Neural progenitor cell (in vitro differentiated cells): ENCODE measurements at regions not wholly inside any gene's neighbourhood (a gene's known extent, or its start where the extent isn't known, plus 50 kb on each side); places are given as distances from the start of the nearest gene placed in this dataset.
A peak's percentile ranks its signal among the peaks of the same experiment; 100 is the strongest.

Experiments
- DNase-seq: peaks from one replicate; pipeline ENCODE4 v3.0.0-alpha.2; 2016; ENCODE audit warnings: low spot score
- H2AFZ ChIP-seq: fragments of 200-600 bp; sonication (generic); replicated peaks from 2 replicates; pipeline ENCODE4 v1.6.1; 2016; ENCODE audit warnings: antibody characterized with exemption
- H3F3A ChIP-seq: fragments of 200-600 bp; sonication (generic); 2 replicates; pipeline ENCODE4 v1.6.1; 2016; ENCODE audit warnings: antibody characterized with exemption, low read depth
- H3K27ac ChIP-seq: fragments of 200-600 bp; sonication (generic); 2 replicates; pipeline ENCODE4 v1.5.1; 2016; ENCODE audit warnings: mild to moderate bottlenecking
- H3K27me3 ChIP-seq: fragments of 200-600 bp; sonication (generic); 2 replicates; pipeline ENCODE4 v1.6.1; 2016; ENCODE audit warnings: mild to moderate bottlenecking, moderate library complexity
- H3K36me3 ChIP-seq: fragments of 200-600 bp; sonication (generic); 2 replicates; pipeline ENCODE4 v1.5.1; 2016
- H3K4me1 ChIP-seq: fragments of 200-600 bp; sonication (generic); 2 replicates; pipeline ENCODE4 v1.6.1; 2016; ENCODE audit warnings: mixed run types
- H3K4me2 ChIP-seq: fragments of 200-600 bp; sonication (generic); 2 replicates; pipeline ENCODE4 v1.6.1; 2016
- H3K4me3 ChIP-seq: fragments of 200-600 bp; sonication (generic); 2 replicates; pipeline ENCODE4 v1.5.1; 2016
- H3K79me2 ChIP-seq: fragments of 200-600 bp; sonication (generic); 2 replicates; pipeline ENCODE4 v1.6.1; 2016; ENCODE audit warnings: low read depth
- H3K9ac ChIP-seq: fragments of 200-600 bp; sonication (generic); 2 replicates; pipeline ENCODE4 v1.6.1; 2016
- H3K9me3 ChIP-seq: fragments of 200-600 bp; sonication (generic); 2 replicates; pipeline ENCODE4 v1.5.1; 2016; ENCODE audit warnings: low read depth
- H4K20me1 ChIP-seq: fragments of 200-600 bp; sonication (generic); 2 replicates; pipeline ENCODE4 v1.6.1; 2016; ENCODE audit warnings: low read depth
- H3K27ac Mint-ChIP-seq: 3 replicates; pipeline ENCODE4 v1.8.0; 2021; ENCODE audit warnings: mixed read lengths
- H3K27me3 Mint-ChIP-seq: 2 replicates; pipeline ENCODE4 v1.8.0; 2022; ENCODE audit warnings: low read depth, mild to moderate bottlenecking, inconsistent platforms, moderate library complexity, mixed read lengths; ENCODE audit not compliant: insufficient read depth
- H3K36me3 Mint-ChIP-seq: 3 replicates; pipeline ENCODE4 v1.8.0; 2021; ENCODE audit warnings: mixed read lengths
- H3K4me1 Mint-ChIP-seq: 3 replicates; pipeline ENCODE4 v1.8.0; 2021; ENCODE audit warnings: mixed read lengths
- H3K4me3 Mint-ChIP-seq: 3 replicates; pipeline ENCODE4 v1.8.0; 2021; ENCODE audit warnings: mild to moderate bottlenecking, moderate library complexity, mixed read lengths
- H3K9me3 Mint-ChIP-seq: 3 replicates; pipeline ENCODE4 v1.8.0; 2020; ENCODE audit warnings: mixed read lengths
- CTCF ChIP-seq: fragments of 200-600 bp; sonication (generic); IDR thresholded peaks from 2 replicates; pipeline ENCODE4 v1.5.1; 2017; ENCODE audit warnings: antibody characterized with exemption, mild to moderate bottlenecking
- EZH2 ChIP-seq: fragments of 200-600 bp; sonication (generic); IDR thresholded peaks from 2 replicates; pipeline ENCODE4 v1.6.1; 2017; ENCODE audit warnings: antibody characterized with exemption, mild to moderate bottlenecking, moderate library complexity
- EZH2phosphoT487 ChIP-seq: fragments of 200-600 bp; sonication (generic); IDR thresholded peaks from 2 replicates; pipeline ENCODE4 v1.6.1; 2017; ENCODE audit warnings: antibody characterized with exemption

GRCh38 chr3:35936571-35936970, 297.2 kb downstream of the ARPP21 start:
- H2AFZ ChIP-seq = no peak overlapping the region
- no peaks in the 10 kb centered on the region for H3K79me2 ChIP-seq
- no peaks in the 10 kb centered on the region for H3K27me3 ChIP-seq
- H3K36me3 Mint-ChIP-seq = no peaks in the 10 kb centered on the region
- DNase-seq = no peak
- no peak overlapping the region for H3K27ac Mint-ChIP-seq
- H3K4me1 ChIP-seq = peaks cover 13% of the 10 kb centered on the region
- H3K27me3 Mint-ChIP-seq = peaks cover 3% of the 10 kb centered on the region
- TF ChIP-seq EZH2phosphoT487 (no peak), CTCF (no peak), EZH2 (no peak)
- no peaks in the 10 kb centered on the region for H4K20me1 ChIP-seq
- peaks cover 8% of the 10 kb centered on the region for H3K4me1 Mint-ChIP-seq
- no peak overlapping the region for H3K4me3 ChIP-seq
- no peak overlapping the region for H3K4me2 ChIP-seq
- peaks cover 6% of the 10 kb centered on the region for H3F3A ChIP-seq
- H3K4me3 Mint-ChIP-seq = no peak overlapping the region
- no peaks in the 10 kb centered on the region for H3K9me3 ChIP-seq
- no peaks in the 10 kb centered on the region for H3K36me3 ChIP-seq
- H3K9me3 Mint-ChIP-seq = no peaks in the 10 kb centered on the region
- no peak overlapping the region for H3K27ac ChIP-seq
- no peak overlapping the region for H3K9ac ChIP-seq

GRCh38 chr3:35944926-35945710, 305.8 kb downstream of the ARPP21 start:
- no peaks in the 10 kb centered on the region for H4K20me1 ChIP-seq
- Mint-ChIP-seq H3K27ac (no peak overlapping the region), H3K27me3 (no peaks in the 10 kb centered on the region), H3K9me3 (no peaks in the 10 kb centered on the region), H3K36me3 (no peaks in the 10 kb centered on the region), H3K4me1 (peaks cover 3% of the 10 kb centered on the region), H3K4me3 (no peak overlapping the region)
- H3K79me2 ChIP-seq = no peaks in the 10 kb centered on the region
- no peak overlapping the region for H3K9ac ChIP-seq
- no peak overlapping the region for H2AFZ ChIP-seq
- DNase-seq = no peak
- H3K4me1 ChIP-seq = no peaks in the 10 kb centered on the region
- no peaks in the 10 kb centered on the region for H3F3A ChIP-seq
- H3K4me2 ChIP-seq = no peak overlapping the region
- H3K9me3 ChIP-seq = no peaks in the 10 kb centered on the region
- no peak overlapping the region for H3K4me3 ChIP-seq
- no peak for TF ChIP-seq EZH2phosphoT487
- no peaks in the 10 kb centered on the region for H3K36me3 ChIP-seq
- no peaks in the 10 kb centered on the region for H3K27me3 ChIP-seq
- no peak overlapping the region for H3K27ac ChIP-seq

DNA sequence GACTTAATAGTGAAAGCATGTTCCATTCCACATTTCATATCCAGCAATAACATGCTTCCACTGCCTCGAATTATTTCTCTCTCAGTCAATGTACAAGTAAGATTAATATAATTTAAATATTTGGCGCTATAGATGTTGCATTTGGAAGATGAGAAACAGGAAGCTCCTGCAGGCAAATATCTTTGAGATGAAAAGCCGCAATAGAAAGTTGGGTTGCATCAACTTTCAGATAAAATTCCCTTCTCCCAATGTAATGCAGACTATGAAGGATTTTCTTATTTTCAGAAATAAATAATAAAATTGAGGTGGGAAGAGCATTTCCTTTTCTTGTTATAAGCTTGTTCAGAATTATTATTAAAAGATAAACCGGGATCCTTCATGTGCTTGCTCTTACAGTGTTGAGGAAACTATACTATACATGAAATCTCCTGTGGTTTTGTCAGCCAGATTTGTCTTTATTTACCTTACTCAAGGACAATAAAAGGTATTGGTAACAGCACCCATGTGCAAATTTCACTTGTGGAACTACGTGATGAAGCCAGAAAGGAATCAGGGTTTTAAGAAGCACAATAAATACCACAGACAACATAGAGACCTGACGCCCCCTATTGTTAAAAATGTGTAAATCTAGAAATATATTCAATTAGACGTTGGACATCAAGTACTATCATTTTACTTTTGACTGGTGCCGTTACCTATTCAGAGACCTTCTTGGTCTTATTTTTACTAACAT, 307.0 kb downstream of the ARPP21 start:
- TF ChIP-seq EZH2phosphoT487 (no peak), EZH2 (no peak), CTCF (peak; percentile 70)
- Mint-ChIP-seq H3K36me3 (no peaks in the 10 kb centered on the region), H3K27ac (no peak overlapping the region), H3K4me1 (peaks cover 3% of the 10 kb centered on the region), H3K9me3 (peaks cover 2% of the 10 kb centered on the region), H3K4me3 (no peak overlapping the region), H3K27me3 (no peaks in the 10 kb centered on the region)
- H2AFZ ChIP-seq = no peak overlapping the region
- no peaks in the 10 kb centered on the region for H3K27me3 ChIP-seq
- H3K4me1 ChIP-seq = no peaks in the 10 kb centered on the region
- no peaks in the 10 kb centered on the region for H3K36me3 ChIP-seq
- H3K4me3 ChIP-seq = no peak overlapping the region
- H3K4me2 ChIP-seq = no peak overlapping the region
- H3K9me3 ChIP-seq = no peaks in the 10 kb centered on the region
- no peaks in the 10 kb centered on the region for H4K20me1 ChIP-seq
- H3K9ac ChIP-seq = no peak overlapping the region
- H3K27ac ChIP-seq = no peak overlapping the region
- H3F3A ChIP-seq = no peaks in the 10 kb centered on the region
- peak; percentile 54 for DNase-seq
- H3K79me2 ChIP-seq = no peaks in the 10 kb centered on the region
